ENCODE measurements at regions not wholly inside any gene's neighbourhood (a gene's known extent, or its start where the extent isn't known, plus 50 kb on each side); places are given as distances from the start of the nearest gene placed in this dataset.

DNA sequence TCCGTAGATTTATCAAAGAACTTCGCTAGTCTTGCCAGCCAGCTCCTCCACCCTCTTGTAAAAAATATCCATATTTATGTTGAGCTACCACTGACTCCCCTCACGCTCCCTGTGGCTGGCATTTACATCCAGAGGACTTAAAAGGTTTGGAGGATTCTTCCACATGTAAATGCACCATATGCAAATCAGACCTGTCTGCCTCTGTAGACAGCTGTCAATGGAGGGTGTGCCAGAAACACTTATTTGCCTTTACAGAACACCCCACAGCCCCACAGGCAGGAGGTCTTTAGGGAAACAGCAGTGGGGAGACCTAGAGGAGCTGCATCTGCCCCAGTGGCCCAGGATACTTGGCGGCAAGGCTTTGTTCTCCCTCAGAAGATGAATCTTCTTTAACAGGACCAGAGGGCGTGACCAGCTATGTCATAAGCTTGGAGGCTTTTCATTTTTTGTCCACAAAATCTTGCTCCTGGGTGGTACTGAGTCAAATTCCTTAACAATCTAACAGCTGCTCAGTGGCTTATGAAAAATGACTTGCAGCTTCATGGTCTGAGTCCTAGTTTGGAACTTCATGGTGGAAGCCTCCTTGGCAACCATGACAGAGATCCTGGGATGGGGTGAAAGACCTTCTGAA lies 535.8 kb downstream of the EBF1 start:
- H3K79me2 ChIP-seq (ENCODE audit: insufficient read depth, low read depth, low read length): no peaks in the 10 kb centered on the region
- H2AFZ ChIP-seq (ENCODE audit: low read length): peak overlapping the region; percentile 38; the same call in 1 of the 2 replicates
- no peak overlapping the region for H3K4me2 ChIP-seq (ENCODE audit: low read length)
- H4K20me1 ChIP-seq (ENCODE audit: insufficient read depth, low read length): no peaks in the 10 kb centered on the region
- no peaks in the 10 kb centered on the region for H3K9me2 ChIP-seq (ENCODE audit: insufficient read depth, low read length)
- DNase-seq (ENCODE audit: low spot score): peak; percentile 26
- ChIA-PET POLR2A (interaction anchor here (0.6 to 2.2 kb wide), 11 partner anchors 8 to 177 kb away, joined by 3 to 8 read pairs (median 4); no protein-coding TSS in a partner anchor), CTCF (ENCODE audit: unreplicated experiment) (no interaction called here)
- H3K36me3 ChIP-seq (ENCODE audit: insufficient read depth, low read length): no peaks in the 10 kb centered on the region
- H3K4me3 ChIP-seq (ENCODE audit: low read depth, low read length, poor library complexity, severe bottlenecking): no peak overlapping the region
- no peaks in the 10 kb centered on the region for H3K9me3 ChIP-seq (ENCODE audit: low read length)
- TF ChIP-seq, protein P1, sequence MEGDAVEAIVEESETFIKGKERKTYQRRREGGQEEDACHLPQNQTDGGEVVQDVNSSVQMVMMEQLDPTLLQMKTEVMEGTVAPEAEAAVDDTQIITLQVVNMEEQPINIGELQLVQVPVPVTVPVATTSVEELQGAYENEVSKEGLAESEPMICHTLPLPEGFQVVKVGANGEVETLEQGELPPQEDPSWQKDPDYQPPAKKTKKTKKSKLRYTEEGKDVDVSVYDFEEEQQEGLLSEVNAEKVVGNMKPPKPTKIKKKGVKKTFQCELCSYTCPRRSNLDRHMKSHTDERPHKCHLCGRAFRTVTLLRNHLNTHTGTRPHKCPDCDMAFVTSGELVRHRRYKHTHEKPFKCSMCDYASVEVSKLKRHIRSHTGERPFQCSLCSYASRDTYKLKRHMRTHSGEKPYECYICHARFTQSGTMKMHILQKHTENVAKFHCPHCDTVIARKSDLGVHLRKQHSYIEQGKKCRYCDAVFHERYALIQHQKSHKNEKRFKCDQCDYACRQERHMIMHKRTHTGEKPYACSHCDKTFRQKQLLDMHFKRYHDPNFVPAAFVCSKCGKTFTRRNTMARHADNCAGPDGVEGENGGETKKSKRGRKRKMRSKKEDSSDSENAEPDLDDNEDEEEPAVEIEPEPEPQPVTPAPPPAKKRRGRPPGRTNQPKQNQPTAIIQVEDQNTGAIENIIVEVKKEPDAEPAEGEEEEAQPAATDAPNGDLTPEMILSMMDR (conservative IDR thresholded peaks at IDR 0.05; ENCODE audit: low read length): no peak
- no peak for TF ChIP-seq EZH2phosphoT487 (IDR thresholded peaks at IDR 0.05; ENCODE audit: borderline replicate concordance, low read depth, low read length)
- no TSS peak for BruUV-seq (replicated peaks)
- intact Hi-C loops (cut with micrococcal nuclease; ENCODE audit: unreplicated experiment): no loop called here
- H3K27ac ChIP-seq (ENCODE audit: low read depth, low read length, poor library complexity, severe bottlenecking): no peak overlapping the region
- H3K4me1 ChIP-seq (ENCODE audit: insufficient read depth, low read length, poor library complexity, severe bottlenecking): peaks cover 40% of the 10 kb centered on the region

DNA sequence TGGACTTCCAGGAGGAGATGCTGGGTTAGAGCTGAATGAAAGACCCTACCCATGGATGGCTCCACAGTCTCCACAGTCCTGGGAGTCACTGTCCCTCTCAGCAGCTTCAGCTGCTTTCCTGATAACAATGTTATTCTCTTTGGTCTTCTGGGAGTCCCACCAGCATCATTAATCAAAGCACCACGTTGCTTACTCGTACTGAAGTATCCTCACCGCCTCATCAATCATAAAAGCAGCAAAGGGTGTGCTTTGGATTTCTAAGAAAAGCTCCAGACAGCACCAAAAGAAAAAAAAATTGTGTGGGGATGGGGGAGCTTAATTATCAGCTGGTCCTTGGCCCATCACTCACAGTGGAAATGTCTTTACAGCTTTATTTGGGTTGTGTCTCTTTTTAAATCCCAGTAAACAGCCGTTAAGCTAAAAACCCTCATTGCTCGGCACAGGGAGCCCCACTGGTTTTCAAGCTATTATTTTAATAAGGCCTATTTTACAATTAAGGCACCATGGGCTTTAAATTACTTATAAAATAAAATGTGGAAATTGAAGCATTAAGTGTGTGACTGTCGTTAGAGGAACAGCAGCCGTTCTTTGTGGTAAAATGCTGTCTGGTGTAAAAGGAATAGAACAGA lies 538.0 kb downstream of the EBF1 start:
- no TSS peak for BruUV-seq (replicated peaks)
- H2AFZ ChIP-seq (ENCODE audit: low read length): no peak overlapping the region
- H3K4me1 ChIP-seq (ENCODE audit: insufficient read depth, low read length, poor library complexity, severe bottlenecking): peaks cover 43% of the 10 kb centered on the region
- no peaks in the 10 kb centered on the region for H4K20me1 ChIP-seq (ENCODE audit: insufficient read depth, low read length)
- intact Hi-C loops (cut with micrococcal nuclease; ENCODE audit: unreplicated experiment): no loop called here
- ChIA-PET POLR2A (interaction anchor here (0.6 to 2.9 kb wide), 8 partner anchors 10 to 368 kb away, joined by 3 to 9 read pairs (median 4); no protein-coding TSS in a partner anchor), CTCF (ENCODE audit: unreplicated experiment) (interaction anchor here (1.2 kb wide), 1 partner anchor 10 kb away, joined by 3 read pairs; no protein-coding TSS in a partner anchor)
- TF ChIP-seq EZH2phosphoT487 (IDR thresholded peaks at IDR 0.05; ENCODE audit: borderline replicate concordance, low read depth, low read length): no peak
- TF ChIP-seq, protein P1 (conservative IDR thresholded peaks at IDR 0.05; ENCODE audit: low read length): no peak
- no peaks in the 10 kb centered on the region for H3K79me2 ChIP-seq (ENCODE audit: insufficient read depth, low read depth, low read length)
- no peak for DNase-seq (ENCODE audit: low spot score)
- H3K4me2 ChIP-seq (ENCODE audit: low read length): no peak overlapping the region
- no peak overlapping the region for H3K27ac ChIP-seq (ENCODE audit: low read depth, low read length, poor library complexity, severe bottlenecking)
- no peak overlapping the region for H3K4me3 ChIP-seq (ENCODE audit: low read depth, low read length, poor library complexity, severe bottlenecking)
- no peaks in the 10 kb centered on the region for H3K36me3 ChIP-seq (ENCODE audit: insufficient read depth, low read length)
- H3K9me2 ChIP-seq (ENCODE audit: insufficient read depth, low read length): no peaks in the 10 kb centered on the region
- no peaks in the 10 kb centered on the region for H3K9me3 ChIP-seq (ENCODE audit: low read length)

GRCh38 chr5:158560170-158560569 lies 539.5 kb downstream of the EBF1 start:
- TF ChIP-seq EZH2phosphoT487 (IDR thresholded peaks at IDR 0.05; ENCODE audit: borderline replicate concordance, low read depth, low read length): no peak
- TF ChIP-seq, protein P1 (conservative IDR thresholded peaks at IDR 0.05; ENCODE audit: low read length): no peak

More at GRCh38 chr5:158560170-158560569, 539.5 kb downstream of the EBF1 start:
- Histone ChIP-seq H4K20me1 (ENCODE audit: insufficient read depth, low read length) (no peaks in the 10 kb centered on the region), H3K79me2 (ENCODE audit: insufficient read depth, low read depth, low read length) (no peaks in the 10 kb centered on the region), H3K4me3 (ENCODE audit: low read depth, low read length, poor library complexity, severe bottlenecking) (peak overlapping the region; percentile 25), H3K36me3 (ENCODE audit: insufficient read depth, low read length) (no peaks in the 10 kb centered on the region), H3K9me2 (ENCODE audit: insufficient read depth, low read length) (no peaks in the 10 kb centered on the region), H3K4me1 (ENCODE audit: insufficient read depth, low read length, poor library complexity, severe bottlenecking) (peaks cover 38% of the 10 kb centered on the region), H3K9me3 (ENCODE audit: low read length) (no peaks in the 10 kb centered on the region), H3K27ac (ENCODE audit: low read depth, low read length, poor library complexity, severe bottlenecking) (no peak overlapping the region), H3K4me2 (ENCODE audit: low read length) (peak overlapping the region; percentile 57), H2AFZ (ENCODE audit: low read length) (peak overlapping the region; percentile 78; the same call in 1 of the 2 replicates)
- POLR2A ChIA-PET: interaction anchor here (0.6 to 2.9 kb wide), 6 partner anchors 12 to 148 kb away, joined by 3 to 9 read pairs (median 6); no protein-coding TSS in a partner anchor
- no TSS peak for BruUV-seq (replicated peaks)
- intact Hi-C loops (cut with micrococcal nuclease; ENCODE audit: unreplicated experiment): no loop called here
- DNase-seq (ENCODE audit: low spot score): peak; percentile 31
- CTCF ChIA-PET (ENCODE audit: unreplicated experiment): no interaction called here
